ENCODE measurements at regions not wholly inside any gene's neighbourhood (a gene's known extent, or its start where the extent isn't known, plus 50 kb on each side); places are given as distances from the start of the nearest gene placed in this dataset.

DNA sequence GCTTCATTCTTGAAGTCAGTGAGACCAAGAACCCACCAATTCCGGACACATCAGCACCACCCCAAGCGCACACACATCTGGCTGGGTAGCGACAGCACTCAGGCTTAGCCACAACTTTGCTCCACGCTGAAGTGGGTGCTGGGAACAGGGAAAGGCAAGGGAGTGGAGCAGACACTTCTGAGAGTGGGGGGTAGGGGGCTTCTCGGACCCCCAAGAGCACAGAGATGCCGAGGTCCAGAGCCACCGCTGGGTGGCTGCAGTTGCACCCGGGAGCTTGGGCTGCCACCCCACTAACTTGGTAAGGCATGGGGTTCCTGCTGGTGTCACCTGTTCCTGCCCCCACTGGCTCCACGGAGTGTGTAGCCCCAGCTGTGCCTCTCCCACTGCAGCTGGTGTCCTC is 225.3 kb upstream of the RIOK2 start:
- Mint-ChIP-seq H3K9me3 (ENCODE audit: low read depth) (peaks cover 4% of the 10 kb centered on the region), H3K4me3 (ENCODE audit: unreplicated experiment) (no peak overlapping the region), H3K4me1 (ENCODE audit: low read depth) (no peaks in the 10 kb centered on the region), H3K27ac (ENCODE audit: unreplicated experiment) (no peak overlapping the region), H3K27me3 (ENCODE audit: low read depth) (peaks cover 5% of the 10 kb centered on the region), H3K36me3 (ENCODE audit: low read depth) (no peaks in the 10 kb centered on the region)
- no peak for DNase-seq (ENCODE audit: low spot score)
- TF ChIP-seq, protein P1, sequence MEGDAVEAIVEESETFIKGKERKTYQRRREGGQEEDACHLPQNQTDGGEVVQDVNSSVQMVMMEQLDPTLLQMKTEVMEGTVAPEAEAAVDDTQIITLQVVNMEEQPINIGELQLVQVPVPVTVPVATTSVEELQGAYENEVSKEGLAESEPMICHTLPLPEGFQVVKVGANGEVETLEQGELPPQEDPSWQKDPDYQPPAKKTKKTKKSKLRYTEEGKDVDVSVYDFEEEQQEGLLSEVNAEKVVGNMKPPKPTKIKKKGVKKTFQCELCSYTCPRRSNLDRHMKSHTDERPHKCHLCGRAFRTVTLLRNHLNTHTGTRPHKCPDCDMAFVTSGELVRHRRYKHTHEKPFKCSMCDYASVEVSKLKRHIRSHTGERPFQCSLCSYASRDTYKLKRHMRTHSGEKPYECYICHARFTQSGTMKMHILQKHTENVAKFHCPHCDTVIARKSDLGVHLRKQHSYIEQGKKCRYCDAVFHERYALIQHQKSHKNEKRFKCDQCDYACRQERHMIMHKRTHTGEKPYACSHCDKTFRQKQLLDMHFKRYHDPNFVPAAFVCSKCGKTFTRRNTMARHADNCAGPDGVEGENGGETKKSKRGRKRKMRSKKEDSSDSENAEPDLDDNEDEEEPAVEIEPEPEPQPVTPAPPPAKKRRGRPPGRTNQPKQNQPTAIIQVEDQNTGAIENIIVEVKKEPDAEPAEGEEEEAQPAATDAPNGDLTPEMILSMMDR (IDR thresholded peaks at IDR 0.05), result no peak

GRCh38 chr5:97412959-97413358 is 229.9 kb upstream of the RIOK2 start:
- TF ChIP-seq, protein P1 (IDR thresholded peaks at IDR 0.05), result no peak

GRCh38 chr5:97417986-97418385 is 234.9 kb upstream of the RIOK2 start:
- Mint-ChIP-seq H3K4me1 (ENCODE audit: low read depth) (no peaks in the 10 kb centered on the region), H3K27ac (ENCODE audit: unreplicated experiment) (no peak overlapping the region), H3K9me3 (ENCODE audit: low read depth) (no peaks in the 10 kb centered on the region), H3K27me3 (ENCODE audit: low read depth) (peaks cover 4% of the 10 kb centered on the region), H3K4me3 (ENCODE audit: unreplicated experiment) (no peak overlapping the region), H3K36me3 (ENCODE audit: low read depth) (no peaks in the 10 kb centered on the region)
- TF ChIP-seq, protein P1 (IDR thresholded peaks at IDR 0.05), result no peak
- DNase-seq (ENCODE audit: low spot score), result no peak

More at GRCh38 chr5:97412959-97413358, 229.9 kb upstream of the RIOK2 start:
- Mint-ChIP-seq H3K27ac (ENCODE audit: unreplicated experiment) (no peak overlapping the region), H3K4me3 (ENCODE audit: unreplicated experiment) (no peak overlapping the region), H3K9me3 (ENCODE audit: low read depth) (no peaks in the 10 kb centered on the region), H3K36me3 (ENCODE audit: low read depth) (no peaks in the 10 kb centered on the region), H3K27me3 (ENCODE audit: low read depth) (peaks cover 9% of the 10 kb centered on the region), H3K4me1 (ENCODE audit: low read depth) (no peaks in the 10 kb centered on the region)
- no peak for DNase-seq (ENCODE audit: low spot score)

- H3K9me3 Mint-ChIP-seq (ENCODE audit: low read depth), result no peaks in the 10 kb centered on the region
- peaks cover 4% of the 10 kb centered on the region for H3K27me3 Mint-ChIP-seq (ENCODE audit: low read depth)
- no peaks in the 10 kb centered on the region for H3K36me3 Mint-ChIP-seq (ENCODE audit: low read depth)
- H3K4me1 Mint-ChIP-seq (ENCODE audit: low read depth), result no peaks in the 10 kb centered on the region
- H3K4me3 Mint-ChIP-seq (ENCODE audit: unreplicated experiment), result no peak overlapping the region
- no peak overlapping the region for H3K27ac Mint-ChIP-seq (ENCODE audit: unreplicated experiment)
- TF ChIP-seq, protein P1 (IDR thresholded peaks at IDR 0.05), result no peak
- DNase-seq (ENCODE audit: low spot score), result no peak
These were observed 235.4 kb upstream of the RIOK2 start for GRCh38 chr5:97418462-97418861.

- Mint-ChIP-seq H3K27me3 (ENCODE audit: low read depth) (no peaks in the 10 kb centered on the region), H3K4me3 (ENCODE audit: unreplicated experiment) (no peak overlapping the region), H3K36me3 (ENCODE audit: low read depth) (no peaks in the 10 kb centered on the region), H3K4me1 (ENCODE audit: low read depth) (no peaks in the 10 kb centered on the region), H3K27ac (ENCODE audit: unreplicated experiment) (no peak overlapping the region), H3K9me3 (ENCODE audit: low read depth) (no peaks in the 10 kb centered on the region)
- TF ChIP-seq, protein P1 (IDR thresholded peaks at IDR 0.05), result no peak
- DNase-seq (ENCODE audit: low spot score), result no peak
These were observed 237.6 kb upstream of the RIOK2 start for GRCh38 chr5:97420646-97421045.

All from chondrocyte (in vitro differentiated cells).